Type B pancreatic cell (in vitro differentiated cells): ENCODE measurements at regions not wholly inside any gene's neighbourhood (a gene's known extent, or its start where the extent isn't known, plus 50 kb on each side); places are given as distances from the start of the nearest gene placed in this dataset.

ENCODE experiments used
- DNase-seq: peaks from one replicate; pipeline ENCODE4 v3.0.0; 2021; ENCODE audit warnings: mixed read lengths; ENCODE audit not compliant: unreplicated experiment; ENCODE audit errors: extremely low spot score
- H3K27ac Mint-ChIP-seq: 2 replicates; pipeline ENCODE4 v1.8.0; 2021; ENCODE audit warnings: mild to moderate bottlenecking, mixed read lengths
- H3K27me3 Mint-ChIP-seq: 2 replicates; pipeline ENCODE4 v1.8.0; 2021; ENCODE audit warnings: mixed read lengths
- H3K36me3 Mint-ChIP-seq: 2 replicates; pipeline ENCODE4 v1.8.0; 2021; ENCODE audit warnings: mixed read lengths
- H3K4me1 Mint-ChIP-seq: one replicate; pipeline ENCODE4 v1.8.0; 2021; ENCODE audit warnings: mixed read lengths; ENCODE audit not compliant: unreplicated experiment
- H3K4me3 Mint-ChIP-seq: 2 replicates; pipeline ENCODE4 v1.8.0; 2021; ENCODE audit warnings: mild to moderate bottlenecking, mixed read lengths
- H3K9me3 Mint-ChIP-seq: 2 replicates; pipeline ENCODE4 v1.8.0; 2021; ENCODE audit warnings: mixed read lengths
- TF ChIP-seq, protein P1 (sequence below): fragments of 200-600 bp; sonication (generic); conservative IDR thresholded peaks from 2 replicates; pipeline ENCODE4 v1.5.0; 2021; ENCODE audit warnings: antibody characterized with exemption, mild to moderate bottlenecking

GRCh38 chr15:79381593-79381992 is 50.5 kb upstream of the MINAR1 start:
- TF ChIP-seq, protein P1, sequence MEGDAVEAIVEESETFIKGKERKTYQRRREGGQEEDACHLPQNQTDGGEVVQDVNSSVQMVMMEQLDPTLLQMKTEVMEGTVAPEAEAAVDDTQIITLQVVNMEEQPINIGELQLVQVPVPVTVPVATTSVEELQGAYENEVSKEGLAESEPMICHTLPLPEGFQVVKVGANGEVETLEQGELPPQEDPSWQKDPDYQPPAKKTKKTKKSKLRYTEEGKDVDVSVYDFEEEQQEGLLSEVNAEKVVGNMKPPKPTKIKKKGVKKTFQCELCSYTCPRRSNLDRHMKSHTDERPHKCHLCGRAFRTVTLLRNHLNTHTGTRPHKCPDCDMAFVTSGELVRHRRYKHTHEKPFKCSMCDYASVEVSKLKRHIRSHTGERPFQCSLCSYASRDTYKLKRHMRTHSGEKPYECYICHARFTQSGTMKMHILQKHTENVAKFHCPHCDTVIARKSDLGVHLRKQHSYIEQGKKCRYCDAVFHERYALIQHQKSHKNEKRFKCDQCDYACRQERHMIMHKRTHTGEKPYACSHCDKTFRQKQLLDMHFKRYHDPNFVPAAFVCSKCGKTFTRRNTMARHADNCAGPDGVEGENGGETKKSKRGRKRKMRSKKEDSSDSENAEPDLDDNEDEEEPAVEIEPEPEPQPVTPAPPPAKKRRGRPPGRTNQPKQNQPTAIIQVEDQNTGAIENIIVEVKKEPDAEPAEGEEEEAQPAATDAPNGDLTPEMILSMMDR = no peak
- Mint-ChIP-seq H3K4me3 (no peak overlapping the region), H3K9me3 (no peaks in the 10 kb centered on the region), H3K36me3 (no peaks in the 10 kb centered on the region), H3K27ac (no peak overlapping the region), H3K4me1 (peaks cover 4% of the 10 kb centered on the region), H3K27me3 (no peaks in the 10 kb centered on the region)
- no peak for DNase-seq
